ENCODE measurements at regions not wholly inside any gene's neighbourhood (a gene's known extent, or its start where the extent isn't known, plus 50 kb on each side); places are given as distances from the start of the nearest gene placed in this dataset.

DNA sequence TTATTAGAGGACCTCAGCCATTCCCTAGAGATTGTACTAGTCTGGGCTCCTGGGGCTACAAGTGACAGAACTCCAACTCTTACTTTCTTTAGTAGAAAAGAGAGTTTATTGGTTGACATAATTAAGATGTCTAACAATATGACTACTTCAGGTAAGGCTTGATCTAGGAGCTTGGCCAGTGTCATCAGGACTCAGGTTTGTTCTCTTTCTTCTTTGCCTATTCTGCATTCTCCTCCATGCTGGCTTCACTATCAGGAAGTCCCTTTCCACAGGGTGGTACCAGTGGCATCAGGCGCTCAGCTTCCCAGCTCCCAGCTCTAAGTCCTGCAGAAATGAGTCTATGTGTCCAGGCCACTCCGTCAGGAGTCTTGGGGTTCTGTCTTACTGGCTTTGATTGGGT, 286.1 kb upstream of the EEF2KMT start:
- no peak for ATAC-seq
- Histone ChIP-seq H3K9me2 (replicated peaks; ENCODE audit: low read length) (no peaks in the 10 kb centered on the region), H3K4me2 (ENCODE audit: low read length) (no peak overlapping the region), H4K20me1 (ENCODE audit: low read length) (no peaks in the 10 kb centered on the region), H3K4me3 (ENCODE audit: low read length) (no peak overlapping the region), H3K79me2 (ENCODE audit: low read length) (no peaks in the 10 kb centered on the region), H3K27ac (ENCODE audit: low read length) (no peak overlapping the region), H3K4me1 (ENCODE audit: insufficient read depth, low read length) (no peaks in the 10 kb centered on the region), H3K9ac (ENCODE audit: low read length) (no peak overlapping the region), H3K36me3 (ENCODE audit: low read depth, low read length) (no peaks in the 10 kb centered on the region), H3F3A (ENCODE audit: low read length, unreplicated experiment) (no peaks in the 10 kb centered on the region), H2AFZ (ENCODE audit: low read length) (no peak overlapping the region), H3K9me3 (ENCODE audit: low read length) (no peaks in the 10 kb centered on the region), H3K27me3 (ENCODE audit: low read length) (no peaks in the 10 kb centered on the region)
- no TSS peak for BruUV-seq (replicated peaks)
- TF ChIP-seq, protein P1, sequence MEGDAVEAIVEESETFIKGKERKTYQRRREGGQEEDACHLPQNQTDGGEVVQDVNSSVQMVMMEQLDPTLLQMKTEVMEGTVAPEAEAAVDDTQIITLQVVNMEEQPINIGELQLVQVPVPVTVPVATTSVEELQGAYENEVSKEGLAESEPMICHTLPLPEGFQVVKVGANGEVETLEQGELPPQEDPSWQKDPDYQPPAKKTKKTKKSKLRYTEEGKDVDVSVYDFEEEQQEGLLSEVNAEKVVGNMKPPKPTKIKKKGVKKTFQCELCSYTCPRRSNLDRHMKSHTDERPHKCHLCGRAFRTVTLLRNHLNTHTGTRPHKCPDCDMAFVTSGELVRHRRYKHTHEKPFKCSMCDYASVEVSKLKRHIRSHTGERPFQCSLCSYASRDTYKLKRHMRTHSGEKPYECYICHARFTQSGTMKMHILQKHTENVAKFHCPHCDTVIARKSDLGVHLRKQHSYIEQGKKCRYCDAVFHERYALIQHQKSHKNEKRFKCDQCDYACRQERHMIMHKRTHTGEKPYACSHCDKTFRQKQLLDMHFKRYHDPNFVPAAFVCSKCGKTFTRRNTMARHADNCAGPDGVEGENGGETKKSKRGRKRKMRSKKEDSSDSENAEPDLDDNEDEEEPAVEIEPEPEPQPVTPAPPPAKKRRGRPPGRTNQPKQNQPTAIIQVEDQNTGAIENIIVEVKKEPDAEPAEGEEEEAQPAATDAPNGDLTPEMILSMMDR (conservative IDR thresholded peaks at IDR 0.05; ENCODE audit: low read depth, low read length): no peak
- TF ChIP-seq EZH2phosphoT487 (IDR thresholded peaks at IDR 0.05; ENCODE audit: borderline replicate concordance, low read length): no peak
- no peak for TF ChIP-seq EZH2 (IDR thresholded peaks at IDR 0.05; ENCODE audit: low read length, unreplicated experiment)
- POLR2A ChIA-PET (ENCODE audit: unreplicated experiment): no interaction called here
- CTCF ChIA-PET: no interaction called here
- no peak for DNase-seq
- intact Hi-C loops (cut with micrococcal nuclease): no loop called here

DNA sequence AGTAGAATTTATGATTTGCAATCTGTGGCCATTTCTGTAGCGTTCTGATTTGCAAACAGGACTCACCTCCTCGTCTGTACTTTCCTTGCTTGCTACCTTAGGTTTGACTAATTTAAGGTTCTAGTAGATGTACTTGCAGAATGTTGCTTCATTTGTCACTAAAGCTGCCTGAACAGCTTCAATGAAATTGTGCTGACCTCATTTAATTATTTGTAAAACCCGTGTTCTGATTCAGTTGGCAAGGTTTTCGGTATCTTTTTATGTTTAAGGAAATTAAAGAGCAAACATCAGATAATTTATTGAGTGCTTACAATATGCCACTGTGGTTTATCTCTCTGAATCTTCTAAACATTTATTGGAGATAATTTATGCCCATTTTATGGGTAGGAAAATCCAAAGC, 284.9 kb upstream of the EEF2KMT start:
- POLR2A ChIA-PET (ENCODE audit: unreplicated experiment): no interaction called here

DNA sequence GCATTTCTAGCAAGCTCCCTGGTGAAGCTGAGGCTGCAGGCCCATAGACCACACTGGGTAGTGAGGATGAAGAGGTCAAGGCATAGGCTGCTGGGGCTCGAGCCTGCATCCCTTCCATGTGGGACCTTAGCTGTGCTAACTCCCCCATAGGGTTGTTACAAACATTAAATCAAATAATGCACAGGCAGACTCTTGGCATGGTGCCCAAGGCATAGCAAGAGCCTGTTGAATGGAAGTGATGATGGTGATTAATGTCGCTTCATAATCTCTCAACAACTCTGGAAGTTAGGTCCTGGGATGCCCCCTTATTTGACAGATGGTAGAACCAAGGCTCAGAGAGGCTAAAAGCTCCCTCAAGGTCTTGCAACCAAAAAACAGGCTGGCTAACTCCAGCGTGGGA, 283.9 kb upstream of the EEF2KMT start:
- Histone ChIP-seq H3F3A (ENCODE audit: low read length, unreplicated experiment) (no peaks in the 10 kb centered on the region), H3K4me1 (ENCODE audit: insufficient read depth, low read length) (no peaks in the 10 kb centered on the region), H3K27ac (ENCODE audit: low read length) (no peak overlapping the region), H2AFZ (ENCODE audit: low read length) (no peak overlapping the region), H3K9ac (ENCODE audit: low read length) (no peak overlapping the region), H3K79me2 (ENCODE audit: low read length) (no peaks in the 10 kb centered on the region), H3K9me3 (ENCODE audit: low read length) (no peaks in the 10 kb centered on the region), H4K20me1 (ENCODE audit: low read length) (no peaks in the 10 kb centered on the region), H3K9me2 (replicated peaks; ENCODE audit: low read length) (no peaks in the 10 kb centered on the region), H3K4me2 (ENCODE audit: low read length) (no peak overlapping the region), H3K4me3 (ENCODE audit: low read length) (no peak overlapping the region), H3K27me3 (ENCODE audit: low read length) (no peaks in the 10 kb centered on the region), H3K36me3 (ENCODE audit: low read depth, low read length) (no peaks in the 10 kb centered on the region)
- DNase-seq (no peak), ATAC-seq (no peak)
- BruUV-seq (replicated peaks): no TSS peak
- TF ChIP-seq EZH2 (IDR thresholded peaks at IDR 0.05; ENCODE audit: low read length, unreplicated experiment): no peak
- TF ChIP-seq, protein P1 (conservative IDR thresholded peaks at IDR 0.05; ENCODE audit: low read depth, low read length): no peak
- TF ChIP-seq EZH2phosphoT487 (IDR thresholded peaks at IDR 0.05; ENCODE audit: borderline replicate concordance, low read length): no peak
- intact Hi-C loops (cut with micrococcal nuclease): no loop called here
- ChIA-PET CTCF (no interaction called here), POLR2A (ENCODE audit: unreplicated experiment) (no interaction called here)

More for the DNA sequence above, 284.9 kb upstream of the EEF2KMT start:
- no peak overlapping the region for H3K27ac ChIP-seq (ENCODE audit: low read length)
- CTCF ChIA-PET: no interaction called here
- H3K4me3 ChIP-seq (ENCODE audit: low read length): no peak overlapping the region
- no peak overlapping the region for H2AFZ ChIP-seq (ENCODE audit: low read length)
- H3K9ac ChIP-seq (ENCODE audit: low read length): no peak overlapping the region
- H3K36me3 ChIP-seq (ENCODE audit: low read depth, low read length): no peaks in the 10 kb centered on the region
- no peaks in the 10 kb centered on the region for H4K20me1 ChIP-seq (ENCODE audit: low read length)
- H3K4me1 ChIP-seq (ENCODE audit: insufficient read depth, low read length): no peaks in the 10 kb centered on the region
- intact Hi-C loops (cut with micrococcal nuclease): no loop called here
- H3K79me2 ChIP-seq (ENCODE audit: low read length): no peaks in the 10 kb centered on the region
- no peak overlapping the region for H3K4me2 ChIP-seq (ENCODE audit: low read length)
- no TSS peak for BruUV-seq (replicated peaks)
- no peaks in the 10 kb centered on the region for H3K9me3 ChIP-seq (ENCODE audit: low read length)
- no peak for TF ChIP-seq EZH2phosphoT487 (IDR thresholded peaks at IDR 0.05; ENCODE audit: borderline replicate concordance, low read length)
- TF ChIP-seq EZH2 (IDR thresholded peaks at IDR 0.05; ENCODE audit: low read length, unreplicated experiment): no peak
- TF ChIP-seq, protein P1 (conservative IDR thresholded peaks at IDR 0.05; ENCODE audit: low read depth, low read length): no peak
- H3F3A ChIP-seq (ENCODE audit: low read length, unreplicated experiment): no peaks in the 10 kb centered on the region
- H3K27me3 ChIP-seq (ENCODE audit: low read length): no peaks in the 10 kb centered on the region
- H3K9me2 ChIP-seq (replicated peaks; ENCODE audit: low read length): no peaks in the 10 kb centered on the region
- no peak for ATAC-seq
- no peak for DNase-seq
